ENCODE measurements at regions not wholly inside any gene's neighbourhood (a gene's known extent, or its start where the extent isn't known, plus 50 kb on each side); places are given as distances from the start of the nearest gene placed in this dataset.

DNA sequence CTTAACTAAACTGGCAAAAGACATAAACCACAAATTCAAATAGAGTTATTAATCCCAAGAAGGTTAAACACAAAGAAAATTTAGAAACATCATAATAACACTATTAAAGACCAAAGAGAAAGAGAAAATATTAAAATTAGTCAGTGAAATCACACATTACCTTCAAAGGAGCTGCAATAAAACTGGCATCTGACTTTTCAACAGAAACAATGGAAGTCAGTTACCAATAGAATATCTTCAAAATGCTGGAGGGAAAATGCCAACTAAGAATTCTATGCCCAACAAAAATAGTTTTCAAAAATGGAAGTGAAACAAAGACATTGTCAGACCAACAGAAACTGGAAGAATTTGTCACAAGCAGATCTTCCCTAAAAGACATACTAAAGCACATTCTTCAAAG is 68.7 kb upstream of the RNF7 start:
- no peak for DNase-seq

DNA sequence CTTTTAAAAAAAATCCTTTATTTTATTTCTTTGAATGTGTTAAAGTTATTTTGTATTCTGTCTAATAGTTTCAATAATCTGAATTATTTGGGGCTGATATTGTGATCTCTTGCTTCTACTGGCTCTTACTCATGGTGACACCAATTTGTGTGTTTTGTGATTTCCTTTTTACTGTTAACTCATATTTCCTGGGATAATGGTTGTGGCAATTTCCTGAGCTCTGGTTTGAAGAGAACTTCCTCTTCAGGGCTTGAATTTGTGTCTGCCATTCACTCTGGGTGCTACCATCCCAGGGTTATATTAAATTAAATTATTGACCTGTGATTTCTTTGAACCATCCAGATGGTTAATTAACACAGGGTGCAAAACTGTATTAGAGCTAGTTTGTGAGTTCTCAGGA is 60.4 kb upstream of the RNF7 start:
- DNase-seq, result no peak

DNA sequence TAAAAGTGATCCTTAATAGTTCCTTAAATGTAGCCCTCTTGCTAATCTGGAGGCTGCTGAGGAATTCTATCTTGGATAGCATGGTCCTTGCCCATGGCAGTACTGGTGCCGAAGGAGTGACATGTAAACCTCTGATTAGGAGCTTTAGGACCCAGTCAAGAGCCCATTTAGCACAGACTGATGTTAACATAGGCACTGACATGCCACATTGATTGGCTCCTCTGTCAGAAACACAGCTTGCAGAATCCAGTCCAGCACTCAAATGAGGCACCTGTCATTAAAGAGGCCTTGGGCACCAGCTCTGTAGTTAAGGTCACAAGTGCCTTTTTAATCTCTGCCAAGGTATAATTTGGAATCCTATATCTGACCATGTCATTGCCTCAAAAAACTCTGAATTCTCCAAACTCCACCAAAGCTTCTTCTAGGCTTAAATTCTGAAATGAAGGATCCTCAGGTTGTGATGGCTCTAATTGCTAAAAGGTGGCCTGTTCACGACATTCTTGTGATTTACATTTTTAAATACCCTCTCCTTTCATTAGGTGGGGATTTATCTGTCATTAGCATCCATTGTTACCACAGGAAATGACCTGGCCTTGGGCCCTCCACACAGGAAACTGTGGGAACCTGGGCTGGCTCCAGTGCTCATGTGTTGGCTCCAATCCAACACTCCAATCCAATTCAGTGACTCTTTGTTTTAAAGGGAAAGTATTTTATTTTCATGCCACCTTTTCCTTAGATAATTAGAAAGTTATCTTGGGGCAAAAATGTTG is 57.3 kb upstream of the RNF7 start:
- DNase-seq, result no peak

DNA sequence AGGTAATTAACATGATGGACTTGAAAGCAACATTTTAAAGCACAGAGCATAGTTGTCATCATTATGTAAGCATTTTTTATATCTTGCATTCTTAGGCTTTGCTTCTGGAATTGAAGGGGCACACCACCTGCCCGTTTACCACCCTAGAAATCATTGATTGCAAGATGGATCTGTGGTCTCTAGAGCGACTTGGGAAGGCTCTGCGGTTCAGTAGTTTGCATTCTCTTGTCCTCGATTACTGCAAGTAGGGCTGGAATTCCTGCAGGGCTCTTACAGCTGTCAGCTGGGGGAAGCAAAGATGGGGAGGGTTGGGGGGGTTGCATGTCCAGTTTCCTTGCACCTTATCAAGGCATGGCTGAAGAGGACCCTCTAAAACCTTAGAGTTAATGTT is 56.7 kb upstream of the RNF7 start:
- DNase-seq, result no peak

DNA sequence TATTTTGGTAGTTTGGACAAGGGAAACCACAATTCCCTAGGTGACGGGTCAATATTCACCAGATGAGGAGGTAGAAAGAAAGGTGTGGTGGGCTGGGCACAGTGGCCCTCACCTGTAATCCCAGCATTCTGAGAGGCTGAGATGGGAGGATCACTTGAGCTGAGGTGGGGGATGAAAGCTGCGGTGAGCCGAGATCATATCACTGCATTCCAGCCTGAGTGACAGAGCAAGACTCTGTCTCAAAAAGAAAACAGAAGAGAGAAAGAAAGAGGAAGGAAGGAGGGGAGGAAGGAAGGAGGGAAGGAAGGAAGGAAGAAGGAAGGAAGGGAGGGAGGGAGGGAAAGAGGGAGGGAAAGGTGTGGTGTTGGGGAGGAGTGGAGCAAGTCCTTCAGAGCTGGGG is 56.1 kb upstream of the RNF7 start:
- DNase-seq, result no peak

DNA sequence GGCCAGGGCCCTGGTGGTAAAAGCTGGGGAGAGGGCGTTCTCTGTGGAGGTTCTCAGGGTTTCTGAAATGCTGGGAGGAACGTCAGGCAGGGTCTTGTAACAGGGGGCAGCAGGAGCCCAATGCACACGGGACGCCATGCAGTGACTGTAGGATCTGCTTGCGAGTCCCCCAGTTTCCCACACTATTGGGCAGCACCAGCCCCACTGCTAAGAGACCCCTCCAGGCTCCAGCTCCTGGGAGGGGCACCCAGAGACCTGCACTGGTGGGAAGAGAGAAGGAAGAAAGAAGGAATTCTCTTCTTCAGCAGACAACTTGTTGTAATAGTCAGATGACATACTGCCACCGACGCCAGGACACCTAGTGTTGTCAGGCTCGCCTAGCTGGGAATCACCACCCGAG is 55.2 kb upstream of the RNF7 start:
- no peak for DNase-seq

DNA sequence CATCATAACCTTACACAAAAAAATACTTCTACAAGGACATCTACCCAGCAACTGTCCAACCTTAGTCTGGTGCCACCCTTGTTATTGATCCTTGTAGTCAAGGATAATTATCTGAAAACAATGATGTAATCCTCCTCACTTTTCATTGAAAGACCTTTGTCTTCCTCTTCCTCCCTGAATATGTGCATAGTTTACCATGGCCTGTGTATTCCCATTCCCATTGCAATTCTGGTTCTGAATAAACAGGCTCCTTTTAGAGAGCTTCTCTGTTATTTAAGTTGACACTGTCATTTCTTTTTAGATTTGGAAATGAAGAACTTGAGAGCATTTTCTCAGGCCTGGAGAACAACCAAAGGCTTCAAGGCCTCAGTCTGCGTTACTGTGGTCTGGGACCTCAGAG is 53.3 kb upstream of the RNF7 start:
- no peak for DNase-seq

DNA sequence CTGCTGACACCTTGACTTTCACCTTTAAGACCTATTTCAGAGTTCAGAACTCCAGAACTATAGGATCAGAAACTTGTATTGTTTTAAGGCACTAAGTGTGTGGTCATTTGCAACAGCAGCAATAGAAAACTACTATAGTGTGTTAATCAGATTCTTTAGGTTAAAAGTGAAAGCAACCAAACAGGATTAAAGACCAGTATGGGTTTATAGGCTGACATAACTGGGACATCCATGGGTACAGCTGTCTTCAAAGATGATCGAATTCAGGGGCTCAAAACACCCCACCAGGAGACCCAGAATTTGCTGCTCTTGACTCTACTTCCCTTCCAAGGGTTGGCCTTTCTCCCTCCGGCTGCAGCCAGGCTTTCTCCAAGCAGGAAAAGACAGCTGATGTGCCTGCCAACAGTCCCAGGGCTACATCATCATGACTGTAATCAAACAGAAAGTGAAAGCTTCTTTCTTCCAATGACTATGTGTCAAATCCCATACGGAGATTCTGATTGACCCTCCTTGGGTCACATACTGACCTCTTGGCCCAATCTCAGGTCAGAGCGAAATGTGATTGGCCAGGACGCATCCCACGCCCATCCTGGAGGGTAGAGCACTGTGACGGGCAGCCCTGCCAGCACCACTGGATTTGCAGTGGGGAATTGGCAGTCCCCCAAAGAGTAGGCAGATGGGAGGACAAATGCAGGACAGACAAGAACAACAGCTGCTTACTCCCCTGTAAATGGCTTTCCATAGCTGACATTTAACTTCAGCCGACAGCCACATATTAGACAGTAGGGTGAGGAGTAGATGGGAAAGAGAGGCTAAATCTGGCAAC is 51.4 kb upstream of the RNF7 start:
- peak; percentile 89 for DNase-seq

Data from tongue (tissue), 1 donor.